Keratinocyte (primary cell): ENCODE measurements at regions not wholly inside any gene's neighbourhood (a gene's known extent, or its start where the extent isn't known, plus 50 kb on each side); places are given as distances from the start of the nearest gene placed in this dataset.

Experiments used
- CTCF ChIP-seq, 3 experiments: IDR thresholded peaks in 1 of 3; conservative IDR thresholded peaks in 1 of 3; optimal IDR thresholded peaks in 1 of 3; 2 replicates in 2 of 3; 3 replicates in 1 of 3; pipeline versions ENCODE3 to v1.5.1; 2011; ENCODE audit warnings: low read length in 3 of 3, mild to moderate bottlenecking in 3 of 3, moderate library complexity in 2 of 3, control low read depth in 1 of 3, inconsistent platforms in 1 of 3; ENCODE audit not compliant: insufficient read depth in 2 of 3; ENCODE audit errors: extremely low read depth in 1 of 3
- EZH2 ChIP-seq: IDR thresholded peaks from one replicate; pipeline ENCODE4 v1.6.1; 2012; ENCODE audit warnings: inconsistent platforms, mild to moderate bottlenecking, low read length, moderate library complexity

GRCh38 chr2:186036862-186037449, 298.4 kb downstream of the FSIP2 start:
- TF ChIP-seq CTCF (optimal IDR thresholded peaks at IDR 0.05 in 1 of 3, IDR thresholded peaks at IDR 0.05 in 1 of 3, conservative IDR thresholded peaks at IDR 0.05 in 1 of 3; ENCODE audit: extremely low read depth in 1 of 3, insufficient read depth in 2 of 3, low read length in 3 of 3) (no peak), EZH2 (no peak)
